ENCODE measurements at regions not wholly inside any gene's neighbourhood (a gene's known extent, or its start where the extent isn't known, plus 50 kb on each side); places are given as distances from the start of the nearest gene placed in this dataset.
"Not testable (repeated sequence)": the region's sequence is repeated elsewhere in the genome, so short reads cannot be mapped to it uniquely, and the experiment has no call there.

DNA sequence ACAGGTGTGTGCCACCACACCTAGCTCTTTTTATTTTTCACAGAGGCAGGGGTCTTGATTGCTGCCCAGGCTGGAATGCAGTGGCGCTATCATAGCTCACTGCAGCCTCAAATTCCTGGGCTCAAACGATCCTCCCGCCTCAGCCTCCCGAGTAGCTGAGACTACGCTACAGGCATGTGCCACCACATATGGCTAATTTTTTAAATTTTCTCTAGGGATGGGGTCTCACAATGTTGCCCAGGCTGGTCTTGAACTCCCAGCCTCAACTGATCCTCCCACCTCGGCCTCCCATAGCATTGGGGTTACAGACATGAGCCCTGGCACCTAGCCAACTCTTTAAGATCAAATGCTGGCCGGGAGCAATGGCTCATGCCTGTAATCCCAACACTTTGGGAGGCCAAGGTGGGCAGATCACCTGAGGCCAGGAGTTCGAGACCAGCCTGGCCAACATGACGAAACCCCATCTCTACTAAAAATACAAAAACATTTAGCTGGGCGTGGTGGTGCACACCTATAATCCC is 50.6 kb upstream of the MYL10 start:
- DNase-seq (ENCODE audit: extremely low spot score); H3K4me3 ChIP-seq; H3K9me3 ChIP-seq; intact Hi-C loops (cut with DNase I); H3K36me3 ChIP-seq; H3K27me3 ChIP-seq; H3K27ac ChIP-seq (replicated peaks in 1 of 4): not testable (repeated sequence)
- H3K4me1 ChIP-seq, result peaks cover 10 to 17% (median 15%) of the 10 kb centered on the region in 4 donors
- 96% methylated on average over 10 of the region's 10 CpGs for WGBS

DNA sequence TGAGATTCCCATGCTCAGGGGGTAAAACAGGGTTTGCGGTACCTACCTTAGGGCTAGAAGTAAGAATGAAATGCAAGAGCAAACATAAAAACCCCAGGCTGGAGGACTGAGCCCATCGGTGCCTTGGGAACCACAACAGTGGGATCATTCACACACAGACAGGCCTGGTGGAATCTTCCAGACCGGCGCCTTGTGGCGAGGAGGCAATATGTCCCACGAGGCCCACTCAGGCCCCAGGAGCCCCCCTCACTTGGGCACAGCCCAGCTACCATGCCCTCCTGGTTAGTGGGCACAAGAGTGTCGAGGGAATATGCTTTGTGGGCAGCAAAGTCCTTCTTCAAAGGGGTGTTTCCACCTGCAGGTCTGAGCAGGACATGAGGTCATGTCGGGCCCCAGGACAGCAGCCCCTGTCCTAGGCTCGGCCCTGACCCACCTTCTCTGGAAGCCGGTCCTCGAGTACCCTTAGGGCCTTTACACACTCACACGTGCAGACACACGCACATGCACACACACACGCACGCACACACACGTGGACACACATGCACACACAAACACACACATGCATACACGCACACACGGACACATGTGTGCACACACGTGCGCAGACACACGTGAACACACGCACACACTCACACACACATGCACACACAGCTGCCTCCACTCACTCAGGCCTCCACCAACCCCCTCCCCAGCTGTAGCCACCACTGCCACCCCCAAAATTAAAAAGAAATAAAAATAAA is 51.5 kb upstream of the MYL10 start:
- H3K4me3 ChIP-seq, result no peak overlapping the region
- H3K4me1 ChIP-seq, result peaks cover 10 to 17% (median 15%) of the 10 kb centered on the region in 4 donors
- intact Hi-C loops (cut with DNase I), result no loop called here
- no peak overlapping the region for H3K27ac ChIP-seq (replicated peaks in 1 of 4)
- H3K36me3 ChIP-seq, result no peaks in the 10 kb centered on the region
- DNase-seq (ENCODE audit: extremely low spot score), result no peak
- WGBS, result 72% methylated on average over 11 of the region's 22 CpGs
- H3K27me3 ChIP-seq, result no peaks in the 10 kb centered on the region
- no peak for TF ChIP-seq POLR2A (IDR thresholded peaks at IDR 0.05; ENCODE audit: low read depth)
- no peaks in the 10 kb centered on the region for H3K9me3 ChIP-seq

- peak in 1 of 2 donors; percentile 12 for TF ChIP-seq POLR2AphosphoS5 (IDR thresholded peaks at IDR 0.05)
- no peak for TF ChIP-seq EP300 (IDR thresholded peaks at IDR 0.05)
- TF ChIP-seq, protein P1, sequence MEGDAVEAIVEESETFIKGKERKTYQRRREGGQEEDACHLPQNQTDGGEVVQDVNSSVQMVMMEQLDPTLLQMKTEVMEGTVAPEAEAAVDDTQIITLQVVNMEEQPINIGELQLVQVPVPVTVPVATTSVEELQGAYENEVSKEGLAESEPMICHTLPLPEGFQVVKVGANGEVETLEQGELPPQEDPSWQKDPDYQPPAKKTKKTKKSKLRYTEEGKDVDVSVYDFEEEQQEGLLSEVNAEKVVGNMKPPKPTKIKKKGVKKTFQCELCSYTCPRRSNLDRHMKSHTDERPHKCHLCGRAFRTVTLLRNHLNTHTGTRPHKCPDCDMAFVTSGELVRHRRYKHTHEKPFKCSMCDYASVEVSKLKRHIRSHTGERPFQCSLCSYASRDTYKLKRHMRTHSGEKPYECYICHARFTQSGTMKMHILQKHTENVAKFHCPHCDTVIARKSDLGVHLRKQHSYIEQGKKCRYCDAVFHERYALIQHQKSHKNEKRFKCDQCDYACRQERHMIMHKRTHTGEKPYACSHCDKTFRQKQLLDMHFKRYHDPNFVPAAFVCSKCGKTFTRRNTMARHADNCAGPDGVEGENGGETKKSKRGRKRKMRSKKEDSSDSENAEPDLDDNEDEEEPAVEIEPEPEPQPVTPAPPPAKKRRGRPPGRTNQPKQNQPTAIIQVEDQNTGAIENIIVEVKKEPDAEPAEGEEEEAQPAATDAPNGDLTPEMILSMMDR (IDR thresholded peaks at IDR 0.05), result no peak
- DNase-seq (ENCODE audit: extremely low spot score), result no peak
- Histone ChIP-seq H3K36me3 (no peaks in the 10 kb centered on the region), H3K9me3 (no peaks in the 10 kb centered on the region), H3K27me3 (no peaks in the 10 kb centered on the region), H3K4me3 (no peak overlapping the region), H3K4me1 (peaks cover 10 to 17% (median 15%) of the 10 kb centered on the region in 4 donors), H3K27ac (replicated peaks in 1 of 4) (no peak overlapping the region)
- WGBS, result 24% methylated on average over 11 of the region's 14 CpGs
- intact Hi-C loops (cut with DNase I), result no loop called here
These were observed 52.3 kb upstream of the MYL10 start for GRCh38 chr7:101681170-101682007.

DNA sequence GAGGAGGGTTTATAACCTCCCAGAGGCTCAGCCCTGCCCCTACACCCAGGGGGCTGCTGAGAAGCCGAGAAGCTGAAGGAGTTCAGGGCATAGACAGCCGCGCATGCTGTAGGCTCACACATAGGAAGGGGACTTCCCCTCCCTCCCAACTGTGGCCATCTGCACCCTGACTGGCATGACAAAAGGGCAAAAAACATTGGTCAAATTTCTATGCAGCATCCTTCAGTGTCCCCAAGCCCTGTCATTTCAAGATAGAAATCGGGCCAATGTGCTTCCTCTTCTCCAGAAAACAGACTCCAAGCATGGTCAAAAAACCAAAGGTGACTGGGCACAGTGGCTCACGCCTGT is 55.9 kb upstream of the MYL10 start:
- intact Hi-C loops (cut with DNase I), result loop anchor here (5.0 kb wide), 1 partner anchor 437 kb away; no protein-coding TSS in a partner anchor
- Histone ChIP-seq H3K27me3 (peaks cover 0 to 11% (median 0%) of the 10 kb centered on the region in 4 donors), H3K4me3 (no peak overlapping the region), H3K4me1 (peaks cover 23 to 28% (median 27%) of the 10 kb centered on the region in 4 donors), H3K36me3 (no peaks in the 10 kb centered on the region), H3K27ac (replicated peaks in 1 of 4) (no peak overlapping the region), H3K9me3 (no peaks in the 10 kb centered on the region)
- 62% methylated on average over 5 of the region's 5 CpGs for WGBS
- TF ChIP-seq EP300 (IDR thresholded peaks at IDR 0.05), result no peak
- no peak for TF ChIP-seq POLR2A (IDR thresholded peaks at IDR 0.05; ENCODE audit: low read depth)
- no peak for TF ChIP-seq POLR2AphosphoS5 (IDR thresholded peaks at IDR 0.05)
- TF ChIP-seq, protein P1 (IDR thresholded peaks at IDR 0.05), result no peak
- DNase-seq (ENCODE audit: extremely low spot score), result no peak

GRCh38 chr7:101686030-101686429 is 56.9 kb upstream of the MYL10 start:
- no peak overlapping the region for H3K27ac ChIP-seq (replicated peaks in 1 of 4)
- no peaks in the 10 kb centered on the region for H3K36me3 ChIP-seq
- WGBS, result 81% methylated on average over 9 of the region's 9 CpGs
- DNase-seq (ENCODE audit: extremely low spot score), result no peak
- intact Hi-C loops (cut with DNase I), result loop anchor here (2.0 to 5.0 kb wide), 3 partner anchors 436 to 587 kb away; no protein-coding TSS in a partner anchor
- no peaks in the 10 kb centered on the region for H3K9me3 ChIP-seq
- no peak overlapping the region for H3K4me3 ChIP-seq
- TF ChIP-seq POLR2A (IDR thresholded peaks at IDR 0.05; ENCODE audit: low read depth) (no peak), POLR2AphosphoS5 (IDR thresholded peaks at IDR 0.05) (no peak), EP300 (IDR thresholded peaks at IDR 0.05) (no peak)
- TF ChIP-seq, protein P1 (IDR thresholded peaks at IDR 0.05), result no peak
- peaks cover 18 to 22% (median 21%) of the 10 kb centered on the region in 4 donors for H3K4me1 ChIP-seq
- H3K27me3 ChIP-seq, result peaks cover 0 to 11% (median 0%) of the 10 kb centered on the region in 4 donors

Data from esophagus muscularis mucosa (tissue), 4 donors.